GM19463 (cell line): ENCODE measurements at regions not wholly inside any gene's neighbourhood (a gene's known extent, or its start where the extent isn't known, plus 50 kb on each side); places are given as distances from the start of the nearest gene placed in this dataset.

Experiments
- ATAC-seq: cut with Tn5 transposase; IDR thresholded peaks from one replicate; pipeline ENCODE4 v1.9.1; 2021; ENCODE audit warnings: mild to moderate bottlenecking, moderate library complexity; ENCODE audit not compliant: unreplicated experiment

- ATAC-seq, result no peak
Measured at GRCh38 chr2:162974771-162975170, 136.2 kb upstream of the KCNH7 start.

GRCh38 chr2:162972383-162972782, 133.8 kb upstream of the KCNH7 start:
- no peak for ATAC-seq

- no peak for ATAC-seq
Measured at GRCh38 chr2:162968306-162968705, 129.7 kb upstream of the KCNH7 start.

- ATAC-seq, result no peak
Measured at GRCh38 chr2:162967811-162968210, 129.2 kb upstream of the KCNH7 start.

GRCh38 chr2:162967147-162967546, 128.6 kb upstream of the KCNH7 start:
- ATAC-seq, result no peak

- no peak for ATAC-seq
Measured at GRCh38 chr2:162965191-162965590, 126.6 kb upstream of the KCNH7 start.

GRCh38 chr2:162964513-162964912, 125.9 kb upstream of the KCNH7 start:
- no peak for ATAC-seq

GRCh38 chr2:162963156-162963555, 124.6 kb upstream of the KCNH7 start:
- no peak for ATAC-seq

- ATAC-seq, result no peak
Measured at GRCh38 chr2:162945785-162946184, 107.2 kb upstream of the KCNH7 start.

- no peak for ATAC-seq
Measured at GRCh38 chr2:162938387-162938786, 99.8 kb upstream of the KCNH7 start.

- ATAC-seq, result no peak
Measured at GRCh38 chr2:162934191-162934590, 95.6 kb upstream of the KCNH7 start.

GRCh38 chr2:162932416-162932815, 93.8 kb upstream of the KCNH7 start:
- no peak for ATAC-seq

- no peak for ATAC-seq
Measured at GRCh38 chr2:162929571-162929970, 91.0 kb upstream of the KCNH7 start.

- ATAC-seq, result no peak
Measured at GRCh38 chr2:162928356-162928755, 89.8 kb upstream of the KCNH7 start.

- ATAC-seq, result no peak
Measured at GRCh38 chr2:162926907-162927306, 88.3 kb upstream of the KCNH7 start.

GRCh38 chr2:162926501-162926900, 87.9 kb upstream of the KCNH7 start:
- ATAC-seq, result no peak

GRCh38 chr2:162925595-162925994, 87.0 kb upstream of the KCNH7 start:
- ATAC-seq, result no peak

- ATAC-seq, result no peak
Measured at GRCh38 chr2:162919111-162919510, 80.5 kb upstream of the KCNH7 start.

- no peak for ATAC-seq
Measured at GRCh38 chr2:162917626-162918025, 79.1 kb upstream of the KCNH7 start.

- ATAC-seq, result no peak
Measured at GRCh38 chr2:162916286-162916801, 77.8 kb upstream of the KCNH7 start.

- ATAC-seq, result peak; percentile 50
Measured at GRCh38 chr2:162915858-162916257, 77.3 kb upstream of the KCNH7 start.

- no peak for ATAC-seq
Measured at GRCh38 chr2:162914161-162914560, 75.6 kb upstream of the KCNH7 start.

GRCh38 chr2:162912787-162913186, 74.2 kb upstream of the KCNH7 start:
- no peak for ATAC-seq

GRCh38 chr2:162908567-162908966, 70.0 kb upstream of the KCNH7 start:
- ATAC-seq, result no peak
